Spleen (tissue), 11 donors: ENCODE measurements at regions not wholly inside any gene's neighbourhood (a gene's known extent, or its start where the extent isn't known, plus 50 kb on each side); places are given as distances from the start of the nearest gene placed in this dataset.

Experiments used
- DNase-seq: peaks from one replicate; pipeline ENCODE4 v3.0.0-alpha.2; 2020
- H3K27ac ChIP-seq, 8 donors: fragments of 200-600 bp; sonication (generic) in 7 of 8; 1 replicate in 4 of 8; 2 replicates in 4 of 8; pipeline versions ENCODE4 v1.5.0 to v1.8.0; 2016 to 2021; ENCODE audit warnings: inconsistent platforms in 4 of 8, mild to moderate bottlenecking in 4 of 8, moderate library complexity in 1 of 8
- H3K27me3 ChIP-seq, 7 donors: fragments of 200-600 bp; sonication (generic) in 6 of 7; replicated peaks in 1 of 7; 1 replicate in 4 of 7; 2 replicates in 3 of 7; pipeline versions ENCODE4 v1.5.0 to v1.8.0; 2016 to 2021; ENCODE audit warnings: inconsistent platforms in 3 of 7, mild to moderate bottlenecking in 1 of 7
- H3K36me3 ChIP-seq, 6 donors: fragments of 200-600 bp; sonication (generic) in 5 of 6; 1 replicate in 4 of 6; 2 replicates in 2 of 6; pipeline versions ENCODE4 v1.5.0 to v1.8.0; 2016 to 2021; ENCODE audit warnings: inconsistent platforms in 2 of 6
- H3K4me1 ChIP-seq, 6 donors: fragments of 200-600 bp; sonication (generic) in 5 of 6; 1 replicate in 3 of 6; 2 replicates in 3 of 6; pipeline versions ENCODE4 v1.5.0 to v1.8.0; 2016 to 2021; ENCODE audit warnings: inconsistent platforms in 3 of 6
- H3K4me3 ChIP-seq, 8 donors: fragments of 200-600 bp; sonication (generic) in 7 of 8; 1 replicate in 4 of 8; 2 replicates in 4 of 8; pipeline versions ENCODE4 v1.5.0 to v1.8.0; 2016 to 2021; ENCODE audit warnings: inconsistent platforms in 4 of 8, mild to moderate bottlenecking in 4 of 8, moderate library complexity in 2 of 8
- H3K9me3 ChIP-seq, 8 donors: fragments of 200-600 bp; sonication (generic) in 7 of 8; 1 replicate in 4 of 8; 2 replicates in 4 of 8; pipeline versions ENCODE4 v1.5.0 to v1.8.0; 2016 to 2021; ENCODE audit warnings: inconsistent platforms in 4 of 8
- POLR2A ChIP-seq, 3 donors: fragments of 450-650 bp; IDR thresholded peaks; one replicate each; pipeline ENCODE4 v1.5.1; 2017; ENCODE audit warnings: antibody characterized with exemption in 3 of 3, mild to moderate bottlenecking in 1 of 3
- POLR2AphosphoS5 ChIP-seq, 3 donors: sonication (generic); formaldehyde crosslinking; IDR thresholded peaks; one replicate each; pipeline ENCODE4 v1.5.1; 2017; ENCODE audit warnings: antibody characterized with exemption in 3 of 3
- WGBS, 5 donors: extraction: QIAGEN DNeasy Blood & Tissue Kit in 3 of 5; methylation state at CpG; one replicate each; pipeline versions ENCODE4 v1.1.5 to v1.1.7; 2013 to 2018; 5-methylcytosine and 5-hydroxymethylcytosine counted together
- intact Hi-C: fragments of 100-400 bp; cut with DNase I; formaldehyde crosslinking; loops from one replicate; pipeline ENCODE4 v1.15.0; 2023; ENCODE audit warnings: low total_unique reads
- TF ChIP-seq, protein P1 (sequence below), 11 experiments: fragments of 200-600 bp in 7 of 11; fragments of 450-650 bp in 4 of 11; sonication (generic) in 4 of 11; IDR thresholded peaks in 8 of 11; conservative IDR thresholded peaks in 3 of 11; 1 replicate in 7 of 11; 2 replicates in 4 of 11; pipeline versions ENCODE4 v1.4.0 to v1.8.0; 2016 to 2021; ENCODE audit warnings: antibody characterized with exemption in 11 of 11, inconsistent platforms in 4 of 11, mild to moderate bottlenecking in 1 of 11
- donor health status: healthy with polysubstance abuse.
- donor health status: DM: no; HTN: no; CAD: no; lungs with moderate emphysema.
- donor health status: DM: no; HTN: no; CAD: no.
- donor health status: Bipolar disorder and iron deficiency.
- donor health status: healthy.
- donor health status: DM: no; HTN: no; CAD: no.
- donor health status: DM: yes; HTN: yes; CAD: no.

- Histone ChIP-seq H3K27ac (no peak overlapping the region), H3K27me3 (no peaks in the 10 kb centered on the region), H3K4me3 (no peak overlapping the region), H3K9me3 (peaks cover 0 to 4% (median 0%) of the 10 kb centered on the region in 8 donors), H3K4me1 (no peaks in the 10 kb centered on the region), H3K36me3 (no peaks in the 10 kb centered on the region)
- no peak for DNase-seq
- TF ChIP-seq, protein P1, sequence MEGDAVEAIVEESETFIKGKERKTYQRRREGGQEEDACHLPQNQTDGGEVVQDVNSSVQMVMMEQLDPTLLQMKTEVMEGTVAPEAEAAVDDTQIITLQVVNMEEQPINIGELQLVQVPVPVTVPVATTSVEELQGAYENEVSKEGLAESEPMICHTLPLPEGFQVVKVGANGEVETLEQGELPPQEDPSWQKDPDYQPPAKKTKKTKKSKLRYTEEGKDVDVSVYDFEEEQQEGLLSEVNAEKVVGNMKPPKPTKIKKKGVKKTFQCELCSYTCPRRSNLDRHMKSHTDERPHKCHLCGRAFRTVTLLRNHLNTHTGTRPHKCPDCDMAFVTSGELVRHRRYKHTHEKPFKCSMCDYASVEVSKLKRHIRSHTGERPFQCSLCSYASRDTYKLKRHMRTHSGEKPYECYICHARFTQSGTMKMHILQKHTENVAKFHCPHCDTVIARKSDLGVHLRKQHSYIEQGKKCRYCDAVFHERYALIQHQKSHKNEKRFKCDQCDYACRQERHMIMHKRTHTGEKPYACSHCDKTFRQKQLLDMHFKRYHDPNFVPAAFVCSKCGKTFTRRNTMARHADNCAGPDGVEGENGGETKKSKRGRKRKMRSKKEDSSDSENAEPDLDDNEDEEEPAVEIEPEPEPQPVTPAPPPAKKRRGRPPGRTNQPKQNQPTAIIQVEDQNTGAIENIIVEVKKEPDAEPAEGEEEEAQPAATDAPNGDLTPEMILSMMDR (IDR thresholded peaks at IDR 0.05 in 8 of 11, conservative IDR thresholded peaks at IDR 0.05 in 3 of 11), result no peak
- TF ChIP-seq POLR2A (IDR thresholded peaks at IDR 0.05), result no peak
- intact Hi-C loops, result no loop called here
- WGBS, 5 donors, result 25 to 46% (median 32%) methylated on average over 2 of the region's 2 CpGs
Observed at GRCh38 chr13:105463011-105463501, 1072.4 kb downstream of the EFNB2 start.

- TF ChIP-seq, protein P1 (IDR thresholded peaks at IDR 0.05 in 8 of 11, conservative IDR thresholded peaks at IDR 0.05 in 3 of 11), result no peak
- no peak for TF ChIP-seq POLR2A (IDR thresholded peaks at IDR 0.05)
- TF ChIP-seq POLR2AphosphoS5 (IDR thresholded peaks at IDR 0.05), result no peak
- no peaks in the 10 kb centered on the region for H3K9me3 ChIP-seq
- H3K4me1 ChIP-seq, result no peaks in the 10 kb centered on the region
- no peak overlapping the region for H3K4me3 ChIP-seq
- H3K36me3 ChIP-seq, result no peaks in the 10 kb centered on the region
- intact Hi-C loops, result no loop called here
- no peak overlapping the region for H3K27ac ChIP-seq
- WGBS, 5 donors, result 71 to 86% (median 80%) methylated on average over 5 of the region's 5 CpGs
- H3K27me3 ChIP-seq, result no peaks in the 10 kb centered on the region
- no peak for DNase-seq
Observed at GRCh38 chr13:105462098-105462497, 1073.4 kb downstream of the EFNB2 start.

DNA sequence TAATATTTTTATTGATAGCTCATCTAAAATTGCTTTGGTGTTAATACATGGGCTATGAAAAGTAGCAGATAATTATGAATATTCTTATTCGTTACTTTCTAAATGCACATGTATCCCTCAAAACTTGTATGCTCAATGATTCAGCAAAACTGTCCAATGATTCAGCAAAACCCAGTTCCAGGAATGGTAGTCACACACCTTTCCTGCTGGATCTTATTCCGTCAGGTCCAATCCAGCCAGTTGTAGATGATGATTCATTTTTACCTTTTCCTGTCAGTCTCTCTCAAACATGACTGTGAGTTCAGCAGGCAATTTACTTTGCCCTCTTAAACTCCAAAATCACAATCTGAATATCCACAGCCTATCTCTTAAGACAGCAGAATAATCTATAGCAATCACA is 1082.6 kb downstream of the EFNB2 start:
- no peaks in the 10 kb centered on the region for H3K36me3 ChIP-seq
- no peak overlapping the region for H3K4me3 ChIP-seq
- intact Hi-C loops, result no loop called here
- TF ChIP-seq POLR2AphosphoS5 (IDR thresholded peaks at IDR 0.05) (no peak), POLR2A (IDR thresholded peaks at IDR 0.05) (no peak)
- TF ChIP-seq, protein P1 (IDR thresholded peaks at IDR 0.05 in 8 of 11, conservative IDR thresholded peaks at IDR 0.05 in 3 of 11), result no peak
- H3K27me3 ChIP-seq, result no peaks in the 10 kb centered on the region
- no peak overlapping the region for H3K27ac ChIP-seq
- H3K9me3 ChIP-seq, result no peaks in the 10 kb centered on the region
- H3K4me1 ChIP-seq, result no peaks in the 10 kb centered on the region
- 82 to 93% (median 90%) methylated on average over 2 of the region's 2 CpGs for WGBS, 5 donors
- no peak for DNase-seq

- TF ChIP-seq POLR2A (IDR thresholded peaks at IDR 0.05), result no peak
- TF ChIP-seq, protein P1 (IDR thresholded peaks at IDR 0.05 in 8 of 11, conservative IDR thresholded peaks at IDR 0.05 in 3 of 11), result no peak
- TF ChIP-seq POLR2AphosphoS5 (IDR thresholded peaks at IDR 0.05), result no peak
- Histone ChIP-seq H3K4me1 (no peaks in the 10 kb centered on the region), H3K27ac (no peak overlapping the region), H3K36me3 (no peaks in the 10 kb centered on the region), H3K4me3 (no peak overlapping the region), H3K9me3 (no peaks in the 10 kb centered on the region), H3K27me3 (no peaks in the 10 kb centered on the region)
- 72 to 89% (median 75%) methylated on average over 4 of the region's 4 CpGs for WGBS, 5 donors
- intact Hi-C loops, result no loop called here
- no peak for DNase-seq
Observed at GRCh38 chr13:105450784-105451183, 1084.7 kb downstream of the EFNB2 start.
